Cardiac fibroblast (primary cell): ENCODE measurements at regions not wholly inside any gene's neighbourhood (a gene's known extent, or its start where the extent isn't known, plus 50 kb on each side); places are given as distances from the start of the nearest gene placed in this dataset.
A peak's percentile ranks its signal among the peaks of the same experiment; 100 is the strongest.

Source experiments
- DNase-seq, 2 donors: peaks; one replicate each; pipeline versions ENCODE4 v3.0.0 to v3.0.0-alpha.2; 2010; ENCODE audit warnings: low read depth in 2 of 2
- H3K4me3 ChIP-seq, 2 donors: replicated peaks in 1 of 2; 1 replicate in 1 of 2; 2 replicates in 1 of 2; pipeline ENCODE4 v1.5.1; 2011; ENCODE audit warnings: low read depth in 2 of 2, low read length in 2 of 2, mild to moderate bottlenecking in 2 of 2, moderate library complexity in 1 of 2
- TF ChIP-seq, protein P1 (sequence below): IDR thresholded peaks from one replicate; pipeline ENCODE4 v1.5.1; 2011; ENCODE audit warnings: low read depth, mild to moderate bottlenecking, low read length, inconsistent platforms

DNA sequence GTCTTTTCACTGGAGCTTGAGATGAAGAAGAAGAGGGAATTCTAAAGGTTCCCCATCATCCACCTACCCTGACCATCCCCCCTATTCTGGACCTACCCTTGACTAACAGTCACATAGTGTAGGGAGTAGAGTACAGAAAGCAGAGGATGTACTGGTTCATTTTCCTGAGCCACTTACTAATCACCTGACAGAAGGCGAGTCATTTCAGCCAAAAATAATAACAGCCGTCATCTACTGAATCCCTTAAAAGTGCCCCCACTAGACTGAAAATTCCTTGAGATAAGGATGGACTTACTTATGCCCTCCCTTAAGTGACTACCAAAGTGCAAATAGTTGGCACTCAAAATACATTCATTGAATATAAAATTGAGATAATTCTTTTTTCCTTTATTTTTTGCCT is 112.2 kb downstream of the FOXD1 start:
- DNase-seq, result peak in 1 of 2 donors; percentile 9
- TF ChIP-seq, protein P1, sequence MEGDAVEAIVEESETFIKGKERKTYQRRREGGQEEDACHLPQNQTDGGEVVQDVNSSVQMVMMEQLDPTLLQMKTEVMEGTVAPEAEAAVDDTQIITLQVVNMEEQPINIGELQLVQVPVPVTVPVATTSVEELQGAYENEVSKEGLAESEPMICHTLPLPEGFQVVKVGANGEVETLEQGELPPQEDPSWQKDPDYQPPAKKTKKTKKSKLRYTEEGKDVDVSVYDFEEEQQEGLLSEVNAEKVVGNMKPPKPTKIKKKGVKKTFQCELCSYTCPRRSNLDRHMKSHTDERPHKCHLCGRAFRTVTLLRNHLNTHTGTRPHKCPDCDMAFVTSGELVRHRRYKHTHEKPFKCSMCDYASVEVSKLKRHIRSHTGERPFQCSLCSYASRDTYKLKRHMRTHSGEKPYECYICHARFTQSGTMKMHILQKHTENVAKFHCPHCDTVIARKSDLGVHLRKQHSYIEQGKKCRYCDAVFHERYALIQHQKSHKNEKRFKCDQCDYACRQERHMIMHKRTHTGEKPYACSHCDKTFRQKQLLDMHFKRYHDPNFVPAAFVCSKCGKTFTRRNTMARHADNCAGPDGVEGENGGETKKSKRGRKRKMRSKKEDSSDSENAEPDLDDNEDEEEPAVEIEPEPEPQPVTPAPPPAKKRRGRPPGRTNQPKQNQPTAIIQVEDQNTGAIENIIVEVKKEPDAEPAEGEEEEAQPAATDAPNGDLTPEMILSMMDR, result no peak
- H3K4me3 ChIP-seq, result no peak overlapping the region

DNA sequence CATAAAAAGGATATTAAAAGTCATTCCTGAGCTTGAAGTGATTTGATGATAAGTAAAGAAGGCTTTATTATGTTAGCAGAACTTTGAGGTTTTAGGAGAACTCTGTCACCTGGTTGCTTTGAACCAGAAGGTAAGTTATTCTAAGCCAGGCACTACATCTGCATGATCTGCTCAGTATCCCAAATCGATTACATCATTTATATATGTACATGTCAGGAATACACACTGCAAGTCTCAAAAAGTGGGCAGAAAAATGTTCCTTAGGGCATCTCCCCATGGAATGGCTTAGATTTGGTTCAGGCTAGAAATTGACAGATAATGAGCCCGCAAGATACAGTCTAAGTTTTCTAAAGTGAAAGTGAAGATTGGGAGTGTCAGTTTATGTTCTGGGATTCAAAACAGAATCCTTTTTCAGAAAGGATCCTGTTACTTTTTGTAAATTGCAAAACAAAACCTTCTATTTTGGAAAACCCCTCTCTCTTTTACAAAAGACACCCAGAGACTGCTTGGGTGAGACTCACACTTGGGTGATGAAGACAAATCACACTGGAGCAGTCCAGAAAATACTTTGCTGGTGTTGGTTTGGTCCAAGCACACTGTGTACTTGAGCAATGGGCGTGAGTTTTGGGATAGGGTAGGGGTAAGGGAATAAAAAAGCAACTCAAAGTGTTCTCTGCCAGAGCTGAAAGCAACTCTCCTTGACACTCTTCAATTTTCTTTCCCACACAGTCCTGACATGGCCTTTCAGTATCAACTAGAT is 114.5 kb downstream of the FOXD1 start:
- TF ChIP-seq, protein P1, result no peak
- no peak for DNase-seq
- no peak overlapping the region for H3K4me3 ChIP-seq

- TF ChIP-seq, protein P1, result no peak
- no peak for DNase-seq
- no peak overlapping the region for H3K4me3 ChIP-seq
These were observed 118.0 kb downstream of the FOXD1 start for GRCh38 chr5:73330613-73331012.

GRCh38 chr5:73328640-73329039 is 119.9 kb downstream of the FOXD1 start:
- TF ChIP-seq, protein P1, result no peak
- no peak overlapping the region for H3K4me3 ChIP-seq
- no peak for DNase-seq

- DNase-seq, result peak in 1 of 2 donors; percentile 38
- no peak overlapping the region for H3K4me3 ChIP-seq
- TF ChIP-seq, protein P1, result no peak
These were observed 120.6 kb downstream of the FOXD1 start for GRCh38 chr5:73327908-73328455.

DNA sequence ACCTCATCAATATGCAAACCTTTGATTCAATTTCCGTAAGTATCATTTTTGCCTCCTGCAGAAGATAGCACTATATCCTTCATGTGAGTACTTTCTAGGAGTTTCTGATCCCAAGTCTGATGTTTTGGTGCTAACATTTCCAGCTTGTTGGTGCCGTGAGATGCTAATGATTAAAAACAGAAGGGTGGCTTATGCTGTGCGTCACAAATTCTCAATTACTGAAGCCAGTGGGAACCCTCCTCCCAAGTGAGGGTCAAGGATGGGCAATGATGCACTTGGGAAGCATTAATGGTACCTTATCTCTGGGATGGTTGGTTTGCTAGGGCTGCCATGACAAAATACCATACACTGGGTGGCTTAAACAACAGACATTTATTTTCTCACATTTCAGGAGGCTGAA is 123.0 kb downstream of the FOXD1 start:
- TF ChIP-seq, protein P1, result no peak
- no peak overlapping the region for H3K4me3 ChIP-seq
- no peak for DNase-seq

DNA sequence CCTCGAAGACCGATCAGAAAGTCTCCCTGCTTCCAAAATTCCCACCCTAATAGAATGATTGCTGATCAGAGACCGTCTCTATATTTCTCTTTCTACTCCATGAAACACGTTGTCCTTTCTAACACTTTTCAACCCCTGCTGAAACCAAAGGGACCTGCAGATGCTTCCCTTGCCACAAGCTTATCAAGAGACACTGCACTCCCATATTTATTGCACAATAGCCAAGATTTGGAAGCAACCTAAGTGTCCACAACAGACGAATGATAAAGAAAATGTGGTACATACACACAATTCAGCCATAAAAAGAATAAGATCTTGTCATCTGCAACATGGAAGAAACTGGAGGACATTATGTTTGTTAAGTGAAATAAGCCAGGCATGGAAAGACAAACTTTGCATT is 125.1 kb downstream of the FOXD1 start:
- DNase-seq, result no peak
- no peak overlapping the region for H3K4me3 ChIP-seq
- TF ChIP-seq, protein P1, result no peak
